ENCODE measurements at regions not wholly inside any gene's neighbourhood (a gene's known extent, or its start where the extent isn't known, plus 50 kb on each side); places are given as distances from the start of the nearest gene placed in this dataset.

DNA sequence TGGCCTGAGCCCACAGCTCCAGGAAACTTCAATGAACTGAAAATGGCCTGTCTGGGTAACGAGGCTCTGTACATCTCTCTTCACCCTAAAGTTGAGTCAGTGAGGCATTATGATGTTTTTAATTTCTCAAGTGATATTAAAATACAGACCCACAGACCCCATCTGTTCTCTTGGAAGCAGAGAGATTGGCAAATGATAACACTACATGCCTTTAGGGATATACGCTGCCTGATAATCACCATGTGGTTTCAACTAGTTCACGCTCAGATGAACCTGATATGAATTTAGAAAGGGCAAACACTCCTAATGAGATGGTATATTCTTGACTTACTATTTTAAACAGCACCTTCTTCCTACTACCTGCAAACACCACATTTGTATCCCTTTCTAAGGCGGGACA, 127.5 kb downstream of the RFC3 start:
- H2AFZ ChIP-seq (ENCODE audit: low read depth, low read length) = no peak overlapping the region
- H3K27me3 ChIP-seq (ENCODE audit: control insufficient read depth in 2 of 2, insufficient read depth in 2 of 2, low read length in 2 of 2) = no peaks in the 10 kb centered on the region
- no peaks in the 10 kb centered on the region for H4K20me1 ChIP-seq (replicated peaks; ENCODE audit: control insufficient read depth, extremely low read depth, insufficient read depth, low read length)
- CTCF ChIA-PET = no interaction called here
- no peaks in the 10 kb centered on the region for H3K36me3 ChIP-seq (ENCODE audit: control insufficient read depth in 2 of 2, extremely low read depth in 1 of 2, insufficient read depth in 2 of 2, low read length in 2 of 2)
- H3K4me1 ChIP-seq (ENCODE audit: control insufficient read depth, extremely low read depth, insufficient read depth, low read length) = no peaks in the 10 kb centered on the region
- no peak for FAIRE-seq
- no peaks in the 10 kb centered on the region for H3K9me3 ChIP-seq (replicated peaks; ENCODE audit: control insufficient read depth, insufficient read depth, low read length)
- H3K9ac ChIP-seq (replicated peaks; ENCODE audit: extremely low read depth, insufficient read depth, low read length) = no peak overlapping the region
- H3K4me2 ChIP-seq (ENCODE audit: insufficient read depth, low read length) = no peak overlapping the region
- TF ChIP-seq FOS (IDR thresholded peaks at IDR 0.05; ENCODE audit: borderline replicate concordance, insufficient read depth, low read length) = no peak
- POLR2A ChIA-PET = no interaction called here
- no peak overlapping the region for H3K4me3 ChIP-seq (replicated peaks in 1 of 3; ENCODE audit: insufficient read depth in 1 of 3, low read depth in 1 of 3, low read length in 3 of 3)
- DNase-seq (ENCODE audit: low read depth, low spot score) = no peak
- no peaks in the 10 kb centered on the region for H3K79me2 ChIP-seq (ENCODE audit: control insufficient read depth, insufficient read depth, low read length)
- no TSS peak for BruUV-seq (replicated peaks)
- no peak overlapping the region for H3K27ac ChIP-seq (ENCODE audit: insufficient read depth, low read depth, low read length)
- intact Hi-C loops (cut with micrococcal nuclease) = no loop called here
- H3K9me1 ChIP-seq (replicated peaks; ENCODE audit: control insufficient read depth, extremely low read depth, insufficient read depth, low read length) = no peaks in the 10 kb centered on the region
- dilution Hi-C loops (cut with MboI; ENCODE audit: extremely low pct_ligation_motif_present, low sequenced_read_pairs) = no loop called here

DNA sequence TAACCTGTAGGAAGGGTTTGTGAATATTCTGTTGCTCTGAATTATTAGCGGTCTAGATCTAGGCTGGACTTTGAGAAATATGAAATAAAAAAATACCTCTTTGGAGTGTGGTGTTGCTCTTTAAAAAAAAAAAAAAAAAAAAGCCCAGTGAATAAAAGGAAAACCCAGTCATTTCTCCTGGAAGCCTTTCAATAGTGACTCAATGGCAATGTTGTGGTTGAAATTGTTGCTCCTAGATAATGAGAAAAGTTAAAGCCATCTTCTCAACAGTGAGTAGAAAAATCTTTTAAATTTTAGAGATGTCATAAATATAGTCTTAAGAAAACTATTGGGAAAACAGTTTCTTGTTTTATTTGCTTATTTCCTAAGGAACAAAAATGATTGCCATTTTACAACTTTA, 135.3 kb downstream of the RFC3 start:
- Histone ChIP-seq H3K79me2 (ENCODE audit: control insufficient read depth, insufficient read depth, low read length) (no peaks in the 10 kb centered on the region), H3K9ac (replicated peaks; ENCODE audit: extremely low read depth, insufficient read depth, low read length) (no peak overlapping the region), H3K9me1 (replicated peaks; ENCODE audit: control insufficient read depth, extremely low read depth, insufficient read depth, low read length) (no peaks in the 10 kb centered on the region), H3K27ac (ENCODE audit: insufficient read depth, low read depth, low read length) (no peak overlapping the region), H3K36me3 (ENCODE audit: control insufficient read depth in 2 of 2, extremely low read depth in 1 of 2, insufficient read depth in 2 of 2, low read length in 2 of 2) (no peaks in the 10 kb centered on the region), H3K4me2 (ENCODE audit: insufficient read depth, low read length) (no peak overlapping the region), H2AFZ (ENCODE audit: low read depth, low read length) (no peak overlapping the region), H3K9me3 (replicated peaks; ENCODE audit: control insufficient read depth, insufficient read depth, low read length) (no peaks in the 10 kb centered on the region), H3K4me1 (ENCODE audit: control insufficient read depth, extremely low read depth, insufficient read depth, low read length) (no peaks in the 10 kb centered on the region), H4K20me1 (replicated peaks; ENCODE audit: control insufficient read depth, extremely low read depth, insufficient read depth, low read length) (no peaks in the 10 kb centered on the region), H3K4me3 (replicated peaks in 1 of 3; ENCODE audit: insufficient read depth in 1 of 3, low read depth in 1 of 3, low read length in 3 of 3) (no peak overlapping the region), H3K27me3 (ENCODE audit: control insufficient read depth in 2 of 2, insufficient read depth in 2 of 2, low read length in 2 of 2) (no peaks in the 10 kb centered on the region)
- intact Hi-C loops (cut with micrococcal nuclease) = loop anchor here (10.0 kb wide), 1 partner anchor 52 kb away; no protein-coding TSS in a partner anchor
- POLR2A ChIA-PET = no interaction called here
- DNase-seq (ENCODE audit: low read depth, low spot score) (peak; percentile 13), FAIRE-seq (no peak)
- CTCF ChIA-PET = interaction anchor here (1.6 kb wide), 1 partner anchor 153 kb away, joined by 4 read pairs; no protein-coding TSS in a partner anchor
- dilution Hi-C loops (cut with MboI; ENCODE audit: extremely low pct_ligation_motif_present, low sequenced_read_pairs) = no loop called here
- no TSS peak for BruUV-seq (replicated peaks)
- TF ChIP-seq POLR2AphosphoS5 (IDR thresholded peaks at IDR 0.05; ENCODE audit: insufficient read depth, low read depth, low read length) (no peak), FOS (IDR thresholded peaks at IDR 0.05; ENCODE audit: borderline replicate concordance, insufficient read depth, low read length) (peak; percentile 25)
